HG03103 (cell line): ENCODE measurements at regions not wholly inside any gene's neighbourhood (a gene's known extent, or its start where the extent isn't known, plus 50 kb on each side); places are given as distances from the start of the nearest gene placed in this dataset.

Experiments
- ATAC-seq: cut with Tn5 transposase; IDR thresholded peaks from one replicate; pipeline ENCODE4 v1.9.1; 2021; ENCODE audit warnings: low read depth; ENCODE audit not compliant: unreplicated experiment

DNA sequence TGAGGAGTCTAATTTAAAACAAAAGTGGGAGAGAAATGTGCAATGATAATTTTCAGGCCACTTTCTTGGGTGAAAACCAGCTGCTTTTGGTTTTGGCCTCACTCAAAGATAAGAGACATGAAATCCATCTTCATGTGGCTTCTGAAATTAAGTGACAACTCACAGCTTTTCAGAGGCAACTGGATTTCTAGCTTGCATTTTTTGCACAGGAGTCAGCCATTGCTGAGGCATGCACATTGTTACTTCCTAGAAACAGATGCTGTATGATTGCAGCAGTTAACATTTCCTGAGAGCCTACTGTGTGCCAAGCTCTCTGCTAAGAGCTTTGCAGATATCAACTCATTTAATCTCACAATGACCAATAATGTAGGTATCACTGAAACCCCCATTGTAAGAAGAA, 562.6 kb downstream of the NR2F1-AS1 start:
- no peak for ATAC-seq

DNA sequence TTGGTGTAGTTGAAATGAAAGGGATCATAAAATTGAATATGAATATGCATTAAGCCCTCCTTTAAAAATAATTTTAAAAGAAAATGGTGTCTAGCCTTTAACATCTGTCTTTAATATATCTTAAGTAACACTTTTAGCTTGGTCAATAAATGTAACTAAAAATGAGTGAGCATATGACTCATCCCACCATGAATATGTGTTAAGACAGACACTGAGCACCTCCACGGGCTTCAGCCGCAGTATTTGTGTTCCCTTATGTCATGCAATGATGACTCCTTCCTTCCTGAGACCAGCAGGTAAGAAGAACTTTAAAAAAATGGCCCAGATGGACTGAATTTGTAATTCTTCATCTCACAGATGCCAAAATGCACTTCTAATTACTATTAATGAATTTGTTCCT, 563.2 kb downstream of the NR2F1-AS1 start:
- ATAC-seq = no peak

DNA sequence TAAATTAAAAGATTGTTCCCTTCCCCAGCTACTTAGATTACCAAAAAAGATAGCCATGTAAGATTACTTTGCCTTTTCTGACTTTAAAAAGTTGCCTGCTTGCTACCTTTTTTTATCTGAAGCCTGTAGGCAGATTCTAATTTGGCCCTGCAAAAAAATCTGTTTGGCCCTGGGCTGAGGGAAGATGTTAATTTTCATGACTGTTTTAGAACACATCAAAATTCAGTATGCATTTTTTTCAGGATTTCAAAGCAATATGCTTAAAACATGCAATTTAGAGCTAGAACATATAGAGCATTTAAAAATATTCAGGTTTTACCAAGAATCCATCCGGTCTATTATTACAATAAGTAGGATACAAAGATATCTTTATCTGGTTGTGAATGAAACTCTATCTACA, 563.6 kb downstream of the NR2F1-AS1 start:
- ATAC-seq = no peak

DNA sequence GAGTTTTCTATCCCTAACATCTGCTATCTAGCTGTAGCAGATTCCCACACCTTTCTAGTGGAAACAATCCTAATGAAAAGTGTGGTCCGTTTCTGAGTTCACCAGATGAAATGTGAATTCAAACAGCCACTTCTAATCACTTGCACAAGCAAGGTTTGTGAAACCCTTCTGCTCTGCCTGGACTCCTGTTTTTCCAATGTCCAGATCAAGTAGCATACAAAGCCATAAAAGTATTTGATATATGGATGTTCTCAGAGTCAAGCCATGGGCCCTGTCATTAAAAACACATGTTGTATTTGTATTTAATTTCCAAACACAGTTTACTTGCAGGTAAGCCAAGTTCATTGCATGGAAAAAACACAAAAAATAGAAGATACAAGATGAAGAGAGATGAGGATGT, 570.4 kb downstream of the NR2F1-AS1 start:
- ATAC-seq = no peak

GRCh38 chr5:93010037-93010436, 571.0 kb downstream of the NR2F1-AS1 start:
- ATAC-seq = no peak

GRCh38 chr5:93008502-93009207, 572.4 kb downstream of the NR2F1-AS1 start:
- no peak for ATAC-seq

- ATAC-seq = no peak
These were observed 574.1 kb downstream of the NR2F1-AS1 start for GRCh38 chr5:93006915-93007314.

DNA sequence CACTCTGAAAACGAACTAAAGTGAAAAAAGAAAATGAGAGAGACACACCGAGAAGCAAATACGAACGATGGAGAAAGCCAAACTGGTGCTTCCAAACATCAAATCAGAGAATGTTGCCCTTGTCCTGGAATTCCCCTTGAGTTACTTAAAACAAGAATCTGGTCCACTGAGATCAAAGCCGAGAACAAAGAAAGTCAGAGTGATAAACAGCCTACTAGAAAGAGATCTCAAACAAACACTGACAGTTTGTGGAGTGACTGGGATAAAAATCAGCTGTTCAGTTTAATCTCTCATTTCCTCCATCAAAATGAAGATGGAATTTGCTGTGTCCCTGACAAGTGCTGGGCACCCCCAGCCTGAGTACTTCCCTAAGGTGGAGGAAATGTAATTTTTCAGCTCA, 582.6 kb downstream of the NR2F1-AS1 start:
- no peak for ATAC-seq

GRCh38 chr5:92994392-92994791, 586.6 kb downstream of the NR2F1-AS1 start:
- ATAC-seq = no peak

DNA sequence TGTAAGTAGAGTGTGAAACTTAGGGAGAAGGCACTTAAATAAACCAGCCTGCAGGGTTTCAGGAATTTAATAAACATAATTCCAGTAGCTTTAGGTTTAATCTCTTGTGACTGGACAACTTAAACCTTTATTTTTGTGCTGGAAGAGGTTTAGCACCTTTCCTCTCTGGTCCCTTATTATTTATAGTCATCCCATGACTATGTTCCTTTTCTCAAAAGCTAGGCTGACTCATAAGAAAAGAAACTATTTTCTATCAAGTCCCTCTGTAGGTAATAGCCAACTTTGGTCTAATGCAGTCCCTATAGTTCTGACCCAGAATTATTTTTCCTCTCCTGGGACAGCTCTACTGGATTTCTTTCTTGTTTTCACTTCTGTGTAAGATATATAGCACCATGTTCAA, 588.9 kb downstream of the NR2F1-AS1 start:
- ATAC-seq = no peak

- no peak for ATAC-seq
These were observed 589.4 kb downstream of the NR2F1-AS1 start for GRCh38 chr5:92991581-92992067.

- no peak for ATAC-seq
These were observed 590.2 kb downstream of the NR2F1-AS1 start for GRCh38 chr5:92990771-92991170.

DNA sequence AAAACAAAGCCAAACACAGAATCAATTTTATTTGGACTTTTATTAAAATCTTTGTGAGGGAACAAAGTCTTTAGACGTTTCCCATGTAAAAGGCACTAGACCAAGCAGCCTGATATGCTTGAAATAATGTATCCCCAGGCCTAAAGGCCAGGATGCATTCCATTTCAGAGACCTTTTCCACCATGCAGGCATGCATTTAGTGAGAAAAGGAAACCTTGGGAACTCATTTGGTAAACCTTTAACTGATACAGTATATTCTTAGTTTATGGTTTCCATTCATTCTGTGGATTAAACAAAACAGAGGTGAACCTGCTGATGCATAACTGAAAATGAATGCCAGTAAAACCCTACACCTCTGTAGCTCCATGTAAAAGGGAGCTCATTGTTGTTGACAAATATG, 600.0 kb downstream of the NR2F1-AS1 start:
- no peak for ATAC-seq

DNA sequence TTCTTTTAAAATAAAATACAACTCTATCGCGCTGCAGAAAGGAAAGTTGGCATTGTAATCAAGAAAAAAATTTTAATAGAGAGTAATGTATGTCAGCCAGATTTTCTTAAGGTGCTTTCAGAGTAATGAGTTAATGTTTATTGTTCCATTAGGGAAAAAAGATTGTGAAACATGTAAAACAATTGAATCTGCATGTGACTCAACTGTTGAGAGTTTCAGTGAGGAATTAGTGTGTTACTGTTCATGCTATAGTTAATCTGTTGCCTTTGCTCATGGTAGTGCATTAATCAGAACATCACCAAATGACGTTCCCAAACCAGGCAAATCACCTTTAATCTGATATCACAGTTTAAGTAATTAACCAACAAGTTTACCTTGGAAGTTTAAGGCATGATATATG, 600.5 kb downstream of the NR2F1-AS1 start:
- no peak for ATAC-seq

DNA sequence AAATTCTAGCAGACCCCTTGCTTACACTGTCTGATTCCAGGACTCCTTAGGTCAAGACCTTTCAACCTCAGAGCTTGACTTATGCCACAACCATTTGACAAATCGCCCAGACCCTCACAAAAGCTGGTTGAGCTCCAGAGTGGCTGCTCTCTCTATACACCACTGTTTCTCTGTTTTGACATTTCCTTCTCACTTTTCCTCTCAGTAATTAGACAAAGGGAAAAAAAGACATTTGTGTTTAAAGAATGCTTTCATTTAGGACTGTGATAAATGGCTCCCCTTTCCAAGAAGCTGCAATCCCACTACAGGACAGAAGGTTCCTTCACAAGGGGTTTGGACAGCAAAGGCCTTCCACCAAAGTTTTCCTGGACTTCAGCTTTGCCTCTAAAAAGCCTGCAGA, 601.3 kb downstream of the NR2F1-AS1 start:
- no peak for ATAC-seq

DNA sequence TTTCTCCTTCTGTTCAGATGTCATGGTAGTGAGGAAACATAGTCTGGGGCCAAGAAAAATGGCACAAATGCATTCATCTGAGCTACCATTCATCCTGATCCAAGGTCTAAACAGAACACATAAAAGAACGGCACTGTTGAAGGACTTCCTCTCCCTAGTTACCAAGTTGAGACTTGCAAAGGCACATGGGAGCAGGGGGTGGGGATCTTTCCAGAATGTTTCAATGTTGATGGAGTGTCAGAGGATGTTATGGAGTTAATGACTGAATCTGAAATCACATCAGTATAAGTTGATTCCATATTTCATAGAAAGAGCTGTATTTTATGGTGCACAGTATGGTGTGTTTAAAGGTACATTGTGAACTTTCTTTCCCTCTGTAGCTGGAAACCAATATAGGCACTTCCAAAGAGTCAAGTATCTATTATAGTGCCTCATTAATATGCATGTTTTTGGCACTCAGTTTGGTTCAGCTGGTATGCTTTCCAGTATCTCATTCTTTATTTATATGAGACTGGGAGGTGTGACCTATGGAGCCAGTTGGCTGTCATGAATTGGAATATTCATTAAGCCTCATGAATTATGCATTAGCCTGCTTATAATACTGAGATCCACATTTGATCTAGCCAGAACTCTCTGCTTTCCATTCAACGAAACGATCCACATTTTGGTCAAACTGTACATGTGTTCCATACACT, 603.0 kb downstream of the NR2F1-AS1 start:
- no peak for ATAC-seq

GRCh38 chr5:92976156-92976555, 604.9 kb downstream of the NR2F1-AS1 start:
- ATAC-seq = no peak

GRCh38 chr5:92969781-92970237, 611.2 kb downstream of the NR2F1-AS1 start:
- ATAC-seq = no peak

- no peak for ATAC-seq
These were observed 611.7 kb downstream of the NR2F1-AS1 start for GRCh38 chr5:92969191-92969780.

DNA sequence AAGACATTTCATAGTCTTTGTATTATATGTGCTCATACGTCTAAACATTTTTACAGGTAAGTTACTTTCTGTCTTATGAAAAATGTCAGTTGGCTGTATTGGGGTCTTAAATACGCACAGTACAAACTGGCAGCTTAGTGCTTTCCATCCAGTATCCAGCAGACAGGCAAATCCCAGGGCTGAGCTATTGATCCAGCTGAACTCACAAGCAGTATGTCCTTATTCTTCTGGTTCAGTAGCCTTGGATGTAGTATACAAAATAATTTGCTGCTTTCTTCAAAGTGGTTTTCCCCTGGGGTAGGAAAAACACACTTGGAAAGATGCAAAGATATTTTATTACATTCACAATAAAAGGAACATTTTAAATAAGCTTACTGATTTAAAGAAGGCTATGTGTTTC, 617.2 kb downstream of the NR2F1-AS1 start:
- no peak for ATAC-seq

DNA sequence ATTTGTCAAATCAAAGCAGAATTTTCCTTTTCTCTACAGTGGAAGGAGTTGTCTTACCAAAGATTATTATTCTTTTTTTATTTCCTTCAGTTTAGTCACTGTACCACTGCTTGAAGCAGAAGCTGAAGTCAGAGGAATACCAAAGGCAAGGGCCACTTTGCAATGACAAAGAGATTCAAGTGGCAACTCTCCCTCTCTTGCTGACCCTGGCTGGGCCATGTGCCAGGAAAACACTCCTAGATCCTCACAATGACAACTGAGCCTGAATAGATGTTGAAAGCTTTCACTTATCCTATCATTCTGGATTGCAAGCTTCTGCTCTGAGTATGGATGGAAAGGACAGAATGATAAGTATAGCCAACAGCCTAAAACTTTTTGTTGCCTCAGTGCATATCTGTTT, 618.3 kb downstream of the NR2F1-AS1 start:
- ATAC-seq = no peak

- ATAC-seq = no peak
These were observed 624.1 kb downstream of the NR2F1-AS1 start for GRCh38 chr5:92956886-92957285.
